ENCODE measurements at regions not wholly inside any gene's neighbourhood (a gene's known extent, or its start where the extent isn't known, plus 50 kb on each side); places are given as distances from the start of the nearest gene placed in this dataset.

- no peak for DNase-seq (ENCODE audit: low read depth)
Observed at GRCh38 chr5:6832994-6833393, 119.8 kb downstream of the TENT4A start.

- no peak for DNase-seq (ENCODE audit: low read depth)
Observed at GRCh38 chr5:6833406-6833805, 120.2 kb downstream of the TENT4A start.

GRCh38 chr5:6837095-6837494, 123.9 kb downstream of the TENT4A start:
- DNase-seq (ENCODE audit: low read depth) = no peak

GRCh38 chr5:6837519-6838110, 124.4 kb downstream of the TENT4A start:
- DNase-seq (ENCODE audit: low read depth) = peak; percentile 25

GRCh38 chr5:6838736-6839135, 125.5 kb downstream of the TENT4A start:
- DNase-seq (ENCODE audit: low read depth) = no peak

- DNase-seq (ENCODE audit: low read depth) = no peak
Observed at GRCh38 chr5:6840136-6840793, 127.0 kb downstream of the TENT4A start.

GRCh38 chr5:6843335-6843734, 130.1 kb downstream of the TENT4A start:
- DNase-seq (ENCODE audit: low read depth) = no peak

GRCh38 chr5:6843821-6844220, 130.6 kb downstream of the TENT4A start:
- DNase-seq (ENCODE audit: low read depth) = no peak

- no peak for DNase-seq (ENCODE audit: low read depth)
Observed at GRCh38 chr5:6845856-6846255, 132.6 kb downstream of the TENT4A start.

GRCh38 chr5:6847870-6848269, 134.6 kb downstream of the TENT4A start:
- DNase-seq (ENCODE audit: low read depth) = no peak

- no peak for DNase-seq (ENCODE audit: low read depth)
Observed at GRCh38 chr5:6849316-6850105, 136.3 kb downstream of the TENT4A start.

- no peak for DNase-seq (ENCODE audit: low read depth)
Observed at GRCh38 chr5:6850106-6850432, 136.8 kb downstream of the TENT4A start.

- no peak for DNase-seq (ENCODE audit: low read depth)
Observed at GRCh38 chr5:6856653-6857052, 143.4 kb downstream of the TENT4A start.

GRCh38 chr5:6858419-6858818, 145.2 kb downstream of the TENT4A start:
- DNase-seq (ENCODE audit: low read depth) = no peak

- no peak for DNase-seq (ENCODE audit: low read depth)
Observed at GRCh38 chr5:6859023-6859422, 145.8 kb downstream of the TENT4A start.

- no peak for DNase-seq (ENCODE audit: low read depth)
Observed at GRCh38 chr5:6859951-6860638, 146.9 kb downstream of the TENT4A start.

- DNase-seq (ENCODE audit: low read depth) = no peak
Observed at GRCh38 chr5:6861036-6861435, 147.8 kb downstream of the TENT4A start.

- DNase-seq (ENCODE audit: low read depth) = no peak
Observed at GRCh38 chr5:6861667-6862066, 148.4 kb downstream of the TENT4A start.

- no peak for DNase-seq (ENCODE audit: low read depth)
Observed at GRCh38 chr5:6862306-6862705, 149.1 kb downstream of the TENT4A start.

GRCh38 chr5:6867712-6868111, 154.5 kb downstream of the TENT4A start:
- no peak for DNase-seq (ENCODE audit: low read depth)

- no peak for DNase-seq (ENCODE audit: low read depth)
Observed at GRCh38 chr5:6868171-6868570, 154.9 kb downstream of the TENT4A start.

GRCh38 chr5:6868575-6869215, 155.5 kb downstream of the TENT4A start:
- DNase-seq (ENCODE audit: low read depth) = no peak

All from ELR (cell line).